ENCODE measurements at regions not wholly inside any gene's neighbourhood (a gene's known extent, or its start where the extent isn't known, plus 50 kb on each side); places are given as distances from the start of the nearest gene placed in this dataset.

DNA sequence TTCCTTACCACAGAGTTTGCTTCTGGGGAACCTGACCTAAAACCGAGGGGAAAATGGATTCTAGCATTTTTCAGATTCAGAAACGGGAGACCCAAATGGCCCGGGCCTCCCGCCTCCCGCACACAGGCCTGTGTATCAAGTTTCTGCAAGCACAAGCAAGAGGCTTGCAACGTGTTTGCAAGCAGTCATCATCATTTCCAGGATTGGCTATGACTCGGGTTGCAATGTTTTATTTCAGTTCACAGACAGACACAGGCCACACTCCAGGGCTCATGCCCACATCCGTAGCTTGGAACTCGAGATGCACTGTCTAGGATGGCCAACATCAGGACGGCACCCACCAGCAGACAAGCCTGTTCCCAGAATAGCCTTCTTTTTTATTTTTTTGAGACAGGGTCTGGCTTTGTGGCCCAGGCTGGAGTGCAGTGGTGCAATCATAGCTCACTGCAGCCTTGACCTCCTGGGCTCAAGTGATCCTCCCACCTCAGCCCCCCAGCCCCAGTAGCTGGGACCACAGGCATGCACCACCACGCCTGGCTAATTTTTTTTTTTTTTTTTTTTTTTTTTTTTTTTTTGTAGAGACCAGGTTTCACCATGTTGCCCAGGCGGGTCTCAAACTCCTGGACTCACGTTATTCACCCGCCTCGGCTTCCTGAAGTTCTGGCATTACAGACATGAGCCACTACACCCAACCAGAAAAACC lies 68.1 kb upstream of the FOXK1 start:
- TF ChIP-seq EZH2 (IDR thresholded peaks at IDR 0.05) (no peak), POLR2AphosphoS5 (IDR thresholded peaks at IDR 0.05; ENCODE audit: borderline replicate concordance, low read depth, low read length) (no peak)

Data from SK-N-MC (cell line).